ENCODE measurements at regions not wholly inside any gene's neighbourhood (a gene's known extent, or its start where the extent isn't known, plus 50 kb on each side); places are given as distances from the start of the nearest gene placed in this dataset.

- Histone ChIP-seq H3K4me3 (no peak overlapping the region), H3K36me3 (replicated peaks in 1 of 2; ENCODE audit: insufficient read depth in 1 of 2, low read depth in 2 of 2) (no peaks in the 10 kb centered on the region), H3K9me3 (no peaks in the 10 kb centered on the region), H3K27ac (no peak overlapping the region), H3K27me3 (no peaks in the 10 kb centered on the region), H3K4me1 (no peaks in the 10 kb centered on the region)
- intact Hi-C loops (cut with DNase I): no loop called here
- ATAC-seq (no peak), DNase-seq (no peak)
- WGBS, 2 donors: 77 to 87% methylated on average over 1 of the region's 1 CpG
- TF ChIP-seq, protein P1, sequence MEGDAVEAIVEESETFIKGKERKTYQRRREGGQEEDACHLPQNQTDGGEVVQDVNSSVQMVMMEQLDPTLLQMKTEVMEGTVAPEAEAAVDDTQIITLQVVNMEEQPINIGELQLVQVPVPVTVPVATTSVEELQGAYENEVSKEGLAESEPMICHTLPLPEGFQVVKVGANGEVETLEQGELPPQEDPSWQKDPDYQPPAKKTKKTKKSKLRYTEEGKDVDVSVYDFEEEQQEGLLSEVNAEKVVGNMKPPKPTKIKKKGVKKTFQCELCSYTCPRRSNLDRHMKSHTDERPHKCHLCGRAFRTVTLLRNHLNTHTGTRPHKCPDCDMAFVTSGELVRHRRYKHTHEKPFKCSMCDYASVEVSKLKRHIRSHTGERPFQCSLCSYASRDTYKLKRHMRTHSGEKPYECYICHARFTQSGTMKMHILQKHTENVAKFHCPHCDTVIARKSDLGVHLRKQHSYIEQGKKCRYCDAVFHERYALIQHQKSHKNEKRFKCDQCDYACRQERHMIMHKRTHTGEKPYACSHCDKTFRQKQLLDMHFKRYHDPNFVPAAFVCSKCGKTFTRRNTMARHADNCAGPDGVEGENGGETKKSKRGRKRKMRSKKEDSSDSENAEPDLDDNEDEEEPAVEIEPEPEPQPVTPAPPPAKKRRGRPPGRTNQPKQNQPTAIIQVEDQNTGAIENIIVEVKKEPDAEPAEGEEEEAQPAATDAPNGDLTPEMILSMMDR (IDR thresholded peaks at IDR 0.05): no peak
- TF ChIP-seq POLR2A (IDR thresholded peaks at IDR 0.05): no peak
Measured at GRCh38 chr4:114365591-114365990, 233.0 kb upstream of the UGT8 start.

GRCh38 chr4:114366368-114366767, 232.2 kb upstream of the UGT8 start:
- TF ChIP-seq, protein P1 (IDR thresholded peaks at IDR 0.05): no peak
- no peak for TF ChIP-seq POLR2A (IDR thresholded peaks at IDR 0.05)
- H3K4me3 ChIP-seq: no peak overlapping the region
- WGBS, 2 donors: 55 to 62% methylated on average over 2 of the region's 2 CpGs
- no peaks in the 10 kb centered on the region for H3K27me3 ChIP-seq
- DNase-seq (no peak), ATAC-seq (no peak)
- intact Hi-C loops (cut with DNase I): no loop called here
- no peak overlapping the region for H3K27ac ChIP-seq
- no peaks in the 10 kb centered on the region for H3K4me1 ChIP-seq
- no peaks in the 10 kb centered on the region for H3K9me3 ChIP-seq
- H3K36me3 ChIP-seq (replicated peaks in 1 of 2; ENCODE audit: insufficient read depth in 1 of 2, low read depth in 2 of 2): no peaks in the 10 kb centered on the region

DNA sequence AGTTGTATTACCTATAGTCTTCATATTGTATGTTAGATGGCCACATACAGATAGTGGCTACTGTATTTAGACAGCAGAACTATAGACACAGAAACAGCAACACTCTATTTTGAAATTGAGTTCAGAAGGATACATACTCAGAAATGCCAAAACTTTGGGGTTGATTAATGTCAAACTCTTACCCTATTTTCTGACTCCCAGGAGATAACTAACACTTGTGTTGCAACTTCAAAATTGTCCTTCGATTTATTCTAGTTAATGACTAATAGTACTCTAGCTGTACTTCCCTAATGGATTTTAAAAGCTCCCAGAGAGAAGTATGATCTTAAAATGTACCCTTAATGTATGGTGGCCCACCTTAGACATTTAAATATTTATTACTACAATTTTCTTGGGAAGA, 229.9 kb upstream of the UGT8 start:
- no peak for DNase-seq
- 14 to 23% methylated on average over 1 of the region's 1 CpG for WGBS, 2 donors
- peak overlapping the region in 1 of 4 donors; percentile 40 for H3K27ac ChIP-seq
- H3K36me3 ChIP-seq (replicated peaks in 1 of 2; ENCODE audit: insufficient read depth in 1 of 2, low read depth in 2 of 2): no peaks in the 10 kb centered on the region
- H3K27me3 ChIP-seq: no peaks in the 10 kb centered on the region
- no peak for ATAC-seq
- H3K4me1 ChIP-seq: no peaks in the 10 kb centered on the region
- TF ChIP-seq, protein P1 (IDR thresholded peaks at IDR 0.05): no peak
- no peak for TF ChIP-seq POLR2A (IDR thresholded peaks at IDR 0.05)
- no peak overlapping the region for H3K4me3 ChIP-seq
- intact Hi-C loops (cut with DNase I): no loop called here
- H3K9me3 ChIP-seq: no peaks in the 10 kb centered on the region

DNA sequence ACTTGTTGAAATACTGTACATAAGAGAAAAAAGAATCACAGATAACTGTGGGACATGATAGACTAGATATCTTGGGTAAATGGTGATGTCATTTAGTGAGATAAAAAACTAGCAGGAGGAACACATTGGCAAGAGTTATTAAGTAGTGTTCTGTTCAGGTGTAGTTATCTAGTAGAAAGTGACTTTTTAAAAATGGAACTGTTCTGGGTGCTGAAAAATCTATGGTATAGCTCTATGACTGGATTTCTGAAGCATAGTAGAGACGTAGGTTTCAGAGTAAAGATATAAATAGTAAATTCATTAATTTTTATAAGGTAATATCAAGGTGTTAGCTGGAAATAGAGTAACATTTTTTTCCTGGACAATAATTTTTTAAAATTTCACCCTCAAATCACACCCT, 225.1 kb upstream of the UGT8 start:
- intact Hi-C loops (cut with DNase I): no loop called here
- no peaks in the 10 kb centered on the region for H3K36me3 ChIP-seq (replicated peaks in 1 of 2; ENCODE audit: insufficient read depth in 1 of 2, low read depth in 2 of 2)
- H3K4me3 ChIP-seq: no peak overlapping the region
- ATAC-seq: no peak
- no peaks in the 10 kb centered on the region for H3K4me1 ChIP-seq
- no peaks in the 10 kb centered on the region for H3K9me3 ChIP-seq
- TF ChIP-seq, protein P1 (IDR thresholded peaks at IDR 0.05): no peak
- no peak for TF ChIP-seq POLR2A (IDR thresholded peaks at IDR 0.05)
- WGBS, 2 donors: 73 to 78% methylated on average over 1 of the region's 1 CpG
- DNase-seq: no peak
- H3K27ac ChIP-seq: no peak overlapping the region
- H3K27me3 ChIP-seq: no peaks in the 10 kb centered on the region

- WGBS, 2 donors: 43 to 52% methylated on average over 4 of the region's 4 CpGs
- DNase-seq: peak in 1 of 4 donors; percentile 20
- intact Hi-C loops (cut with DNase I): no loop called here
Measured at GRCh38 chr4:114378305-114378903, 220.2 kb upstream of the UGT8 start.

More at GRCh38 chr4:114378305-114378903, 220.2 kb upstream of the UGT8 start:
- no peak for ATAC-seq
- Histone ChIP-seq H3K4me3 (no peak overlapping the region), H3K27ac (no peak overlapping the region), H3K4me1 (no peaks in the 10 kb centered on the region), H3K9me3 (no peaks in the 10 kb centered on the region), H3K27me3 (no peaks in the 10 kb centered on the region), H3K36me3 (replicated peaks in 1 of 2; ENCODE audit: insufficient read depth in 1 of 2, low read depth in 2 of 2) (no peaks in the 10 kb centered on the region)
- TF ChIP-seq, protein P1 (IDR thresholded peaks at IDR 0.05): peak in 6 of 7 experiments; percentile 12 to 45 (median 41)
- no peak for TF ChIP-seq POLR2A (IDR thresholded peaks at IDR 0.05)

Data from body of pancreas (tissue), 4 donors.